ENCODE measurements at regions not wholly inside any gene's neighbourhood (a gene's known extent, or its start where the extent isn't known, plus 50 kb on each side); places are given as distances from the start of the nearest gene placed in this dataset.
"Not testable (repeated sequence)": the region's sequence is repeated elsewhere in the genome, so short reads cannot be mapped to it uniquely, and the experiment has no call there.

DNA sequence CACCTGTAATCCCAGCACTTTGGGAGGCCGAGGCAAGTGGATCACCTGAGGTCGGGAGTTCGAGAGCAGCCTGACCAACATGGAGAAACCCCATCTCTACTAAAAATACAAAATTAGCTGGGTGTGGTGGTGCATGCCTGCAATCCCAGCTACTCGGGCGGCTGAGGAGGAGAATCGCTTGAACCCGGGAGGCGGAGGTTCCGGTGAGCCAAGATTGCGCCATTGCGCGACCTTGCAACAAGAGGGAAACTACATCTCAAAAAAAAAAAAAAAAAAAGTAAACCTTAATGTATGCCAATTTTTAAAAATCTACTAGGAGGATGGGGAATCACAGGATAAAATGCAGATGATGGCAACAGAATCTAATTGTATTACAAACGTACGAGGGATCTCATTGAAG is 95.5 kb upstream of the SIRPA start:
- not testable (repeated sequence) for DNase-seq; H3K36me3 ChIP-seq (ENCODE audit: control insufficient read depth in 3 of 3, insufficient read depth in 2 of 3, low read depth in 1 of 3, low read length in 3 of 3); H3K9me3 ChIP-seq (ENCODE audit: control insufficient read depth in 2 of 2, insufficient read depth in 1 of 2, low read depth in 1 of 2, low read length in 1 of 2); FAIRE-seq; H3K27me3 ChIP-seq (ENCODE audit: control insufficient read depth in 3 of 3, insufficient read depth in 3 of 3, low read length in 3 of 3); H3K4me3 ChIP-seq (ENCODE audit: low read depth in 1 of 3, low read length in 3 of 3); H3K27ac ChIP-seq (ENCODE audit: low read depth in 1 of 3, low read length in 2 of 3)
- 82 to 89% (median 86%) methylated on average over 14 of the region's 14 CpGs for WGBS, 3 donors
- peaks cover 0 to 11% (median 0%) of the 10 kb centered on the region in 3 donors for H3K4me1 ChIP-seq (ENCODE audit: control insufficient read depth in 3 of 3, insufficient read depth in 2 of 3, low read depth in 1 of 3, low read length in 2 of 3)

DNA sequence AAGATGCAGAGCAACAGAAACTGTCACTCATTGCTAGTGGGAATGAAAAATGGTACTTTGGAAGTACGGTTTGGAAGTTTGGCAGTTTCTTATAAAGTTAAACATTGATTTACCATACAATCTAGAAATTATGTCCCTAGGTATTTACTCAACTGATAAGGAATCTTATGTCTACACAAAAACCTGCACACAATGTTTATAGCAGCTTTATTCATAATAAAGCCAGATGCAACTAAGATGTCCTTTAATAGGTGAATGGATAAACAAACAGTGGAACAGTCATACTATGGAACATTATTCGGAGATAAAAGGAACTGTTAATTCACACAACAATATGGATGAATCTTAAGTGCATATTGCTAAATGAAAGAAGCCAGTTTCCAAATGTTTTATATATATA is 96.2 kb upstream of the SIRPA start:
- FAIRE-seq: no peak

DNA sequence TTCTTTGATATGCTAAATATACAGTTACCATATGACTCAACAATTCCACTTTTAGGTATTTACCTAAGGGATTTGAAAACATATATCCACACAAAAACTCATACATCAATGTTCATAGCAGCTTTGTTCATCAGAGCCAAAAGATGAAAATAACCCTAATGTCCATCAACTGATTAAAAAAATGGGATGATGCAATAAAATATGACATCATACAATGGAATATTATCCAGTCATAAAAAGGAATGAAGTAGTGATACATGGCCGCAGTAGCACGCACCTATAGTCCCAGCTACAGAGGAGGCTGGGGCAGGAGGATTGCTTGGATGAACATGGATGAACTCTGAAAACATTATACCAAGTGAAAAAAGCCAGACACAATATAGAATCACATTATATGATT is 101.4 kb upstream of the SIRPA start:
- no peaks in the 10 kb centered on the region for H3K27me3 ChIP-seq (ENCODE audit: control insufficient read depth in 3 of 3, insufficient read depth in 3 of 3, low read length in 3 of 3)
- DNase-seq (no peak), FAIRE-seq (no peak)
- no peak overlapping the region for H3K4me3 ChIP-seq (ENCODE audit: low read depth in 1 of 3, low read length in 3 of 3)
- no peaks in the 10 kb centered on the region for H3K9me3 ChIP-seq (ENCODE audit: control insufficient read depth in 2 of 2, insufficient read depth in 1 of 2, low read depth in 1 of 2, low read length in 1 of 2)
- WGBS, 3 donors: 89 to 97% (median 90%) methylated on average over 2 of the region's 2 CpGs
- H3K4me1 ChIP-seq (ENCODE audit: control insufficient read depth in 3 of 3, insufficient read depth in 2 of 3, low read depth in 1 of 3, low read length in 2 of 3): no peaks in the 10 kb centered on the region
- H3K36me3 ChIP-seq (ENCODE audit: control insufficient read depth in 3 of 3, insufficient read depth in 2 of 3, low read depth in 1 of 3, low read length in 3 of 3): no peaks in the 10 kb centered on the region
- no peak overlapping the region for H3K27ac ChIP-seq (ENCODE audit: low read depth in 1 of 3, low read length in 2 of 3)

More for the DNA sequence above, 96.2 kb upstream of the SIRPA start:
- H3K27ac ChIP-seq (ENCODE audit: low read depth in 1 of 3, low read length in 2 of 3): no peak overlapping the region
- H3K27me3 ChIP-seq (ENCODE audit: control insufficient read depth in 3 of 3, insufficient read depth in 3 of 3, low read length in 3 of 3): peaks cover 0 to 3% (median 0%) of the 10 kb centered on the region in 3 donors
- peaks cover 0 to 9% (median 0%) of the 10 kb centered on the region in 3 donors for H3K4me1 ChIP-seq (ENCODE audit: control insufficient read depth in 3 of 3, insufficient read depth in 2 of 3, low read depth in 1 of 3, low read length in 2 of 3)
- 11 to 55% (median 29%) methylated on average over 2 of the region's 2 CpGs for WGBS, 3 donors
- no peak overlapping the region for H3K4me3 ChIP-seq (ENCODE audit: low read depth in 1 of 3, low read length in 3 of 3)
- DNase-seq: no peak
- no peaks in the 10 kb centered on the region for H3K36me3 ChIP-seq (ENCODE audit: control insufficient read depth in 3 of 3, insufficient read depth in 2 of 3, low read depth in 1 of 3, low read length in 3 of 3)
- no peaks in the 10 kb centered on the region for H3K9me3 ChIP-seq (ENCODE audit: control insufficient read depth in 2 of 2, insufficient read depth in 1 of 2, low read depth in 1 of 2, low read length in 1 of 2)

DNA sequence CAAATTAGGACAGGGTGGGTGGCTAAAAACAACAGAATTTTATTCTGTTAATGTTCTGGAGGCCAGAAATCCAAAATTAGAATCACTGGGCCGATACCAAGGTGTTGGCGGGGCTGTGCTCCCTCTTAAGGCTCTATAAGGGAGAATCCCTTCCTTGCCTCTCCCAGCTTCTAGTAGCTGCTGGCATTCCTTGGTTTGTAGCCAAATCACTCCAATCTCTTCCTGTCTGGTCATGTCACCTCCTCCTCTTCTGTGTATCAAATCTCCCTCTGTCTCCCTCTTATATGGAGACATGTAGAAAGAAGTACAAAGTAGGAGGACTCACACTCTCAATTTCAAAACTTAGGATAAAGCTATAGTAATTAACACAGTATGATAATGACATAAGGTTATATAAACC is 102.9 kb upstream of the SIRPA start:
- no peak overlapping the region for H3K27ac ChIP-seq (ENCODE audit: low read depth in 1 of 3, low read length in 2 of 3)
- H3K4me1 ChIP-seq (ENCODE audit: control insufficient read depth in 3 of 3, insufficient read depth in 2 of 3, low read depth in 1 of 3, low read length in 2 of 3): no peaks in the 10 kb centered on the region
- no peak overlapping the region for H3K4me3 ChIP-seq (ENCODE audit: low read depth in 1 of 3, low read length in 3 of 3)
- FAIRE-seq: no peak
- H3K27me3 ChIP-seq (ENCODE audit: control insufficient read depth in 3 of 3, insufficient read depth in 3 of 3, low read length in 3 of 3): no peaks in the 10 kb centered on the region
- H3K36me3 ChIP-seq (ENCODE audit: control insufficient read depth in 3 of 3, insufficient read depth in 2 of 3, low read depth in 1 of 3, low read length in 3 of 3): no peaks in the 10 kb centered on the region
- WGBS, 3 donors: 81 to 95% (median 82%) methylated on average over 2 of the region's 2 CpGs
- H3K9me3 ChIP-seq (ENCODE audit: control insufficient read depth in 2 of 2, insufficient read depth in 1 of 2, low read depth in 1 of 2, low read length in 1 of 2): no peaks in the 10 kb centered on the region
- no peak for DNase-seq

DNA sequence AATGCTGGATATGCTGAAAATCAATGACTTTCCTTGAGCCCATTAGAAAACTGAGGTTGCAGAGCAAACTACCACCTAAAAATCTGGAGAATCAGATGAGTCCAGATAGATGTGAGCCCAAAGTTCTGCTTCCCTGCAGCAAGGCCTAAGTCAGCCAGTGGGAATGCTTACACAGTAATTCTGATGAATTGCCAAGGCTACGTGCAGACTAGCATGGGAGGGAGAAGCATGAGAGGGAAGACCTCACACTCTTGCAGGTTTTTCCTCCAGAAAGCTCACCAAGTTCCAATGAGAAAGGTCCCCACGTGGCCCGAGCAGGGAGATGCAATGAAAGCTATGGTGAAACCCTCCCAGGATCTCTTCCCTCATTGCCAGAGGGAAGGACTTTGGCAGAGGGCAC is 104.8 kb upstream of the SIRPA start:
- FAIRE-seq (no peak), DNase-seq (peak in 1 of 2 donors; percentile 8)

DNA sequence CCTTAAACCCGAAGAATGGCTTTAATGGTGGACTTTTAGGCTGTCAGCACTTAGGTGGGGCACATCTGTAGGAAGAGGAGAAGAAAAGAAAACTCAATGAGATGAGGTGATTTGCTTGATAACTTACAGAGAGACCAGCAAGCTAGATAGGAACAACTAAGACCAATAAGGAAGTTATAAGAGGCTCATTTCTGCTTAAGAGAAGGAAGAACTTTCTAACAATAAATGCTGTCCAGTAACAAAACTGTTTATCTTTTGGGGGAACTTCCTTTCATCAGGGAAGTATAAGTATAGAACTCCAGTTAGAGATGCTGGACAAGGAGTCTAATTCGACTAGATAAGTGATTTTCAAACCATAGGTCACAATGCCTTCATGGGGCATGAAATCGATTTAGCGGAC is 107.2 kb upstream of the SIRPA start:
- WGBS, 3 donors: 76 to 78% (median 77%) methylated on average over 4 of the region's 4 CpGs
- no peak for DNase-seq
- no peak for FAIRE-seq
- H3K27me3 ChIP-seq (ENCODE audit: control insufficient read depth in 3 of 3, insufficient read depth in 3 of 3, low read length in 3 of 3): no peaks in the 10 kb centered on the region
- no peak overlapping the region for H3K27ac ChIP-seq (ENCODE audit: low read depth in 1 of 3, low read length in 2 of 3)
- no peaks in the 10 kb centered on the region for H3K9me3 ChIP-seq (ENCODE audit: control insufficient read depth in 2 of 2, insufficient read depth in 1 of 2, low read depth in 1 of 2, low read length in 1 of 2)
- H3K4me3 ChIP-seq (ENCODE audit: low read depth in 1 of 3, low read length in 3 of 3): no peak overlapping the region
- H3K4me1 ChIP-seq (ENCODE audit: control insufficient read depth in 3 of 3, insufficient read depth in 2 of 3, low read depth in 1 of 3, low read length in 2 of 3): no peaks in the 10 kb centered on the region
- no peaks in the 10 kb centered on the region for H3K36me3 ChIP-seq (ENCODE audit: control insufficient read depth in 3 of 3, insufficient read depth in 2 of 3, low read depth in 1 of 3, low read length in 3 of 3)

More for the DNA sequence above, 104.8 kb upstream of the SIRPA start:
- Histone ChIP-seq H3K27me3 (ENCODE audit: control insufficient read depth in 3 of 3, insufficient read depth in 3 of 3, low read length in 3 of 3) (no peaks in the 10 kb centered on the region), H3K9me3 (ENCODE audit: control insufficient read depth in 2 of 2, insufficient read depth in 1 of 2, low read depth in 1 of 2, low read length in 1 of 2) (no peaks in the 10 kb centered on the region), H3K27ac (ENCODE audit: low read depth in 1 of 3, low read length in 2 of 3) (no peak overlapping the region), H3K4me3 (ENCODE audit: low read depth in 1 of 3, low read length in 3 of 3) (no peak overlapping the region), H3K36me3 (ENCODE audit: control insufficient read depth in 3 of 3, insufficient read depth in 2 of 3, low read depth in 1 of 3, low read length in 3 of 3) (no peaks in the 10 kb centered on the region), H3K4me1 (ENCODE audit: control insufficient read depth in 3 of 3, insufficient read depth in 2 of 3, low read depth in 1 of 3, low read length in 2 of 3) (no peaks in the 10 kb centered on the region)
- whole genome bisulfite sequencing, 3 donors: 44 to 56% (median 55%) methylated on average over 3 of the region's 3 CpGs

DNA sequence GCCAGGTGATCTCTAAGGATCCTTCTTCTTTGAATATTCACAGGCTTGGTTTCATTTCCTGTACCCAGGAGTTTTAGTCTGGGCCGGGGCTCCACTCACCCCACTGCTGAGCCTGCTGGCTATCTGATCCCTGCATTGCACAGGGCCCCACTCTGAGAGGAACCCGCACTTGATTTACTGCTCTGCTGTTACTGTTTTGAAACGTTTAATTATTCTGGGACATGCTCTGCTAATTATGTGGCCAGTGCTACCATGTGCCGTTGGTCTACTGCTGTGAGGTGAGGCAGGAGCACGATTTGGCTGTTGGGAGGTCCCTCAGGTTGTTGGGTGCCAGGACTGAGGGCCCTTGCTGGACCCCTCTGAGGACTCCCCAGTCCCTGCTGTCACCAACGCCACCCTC is 108.7 kb upstream of the SIRPA start:
- no peaks in the 10 kb centered on the region for H3K4me1 ChIP-seq (ENCODE audit: control insufficient read depth in 3 of 3, insufficient read depth in 2 of 3, low read depth in 1 of 3, low read length in 2 of 3)
- no peaks in the 10 kb centered on the region for H3K9me3 ChIP-seq (ENCODE audit: control insufficient read depth in 2 of 2, insufficient read depth in 1 of 2, low read depth in 1 of 2, low read length in 1 of 2)
- 41 to 66% (median 52%) methylated on average over 6 of the region's 6 CpGs for WGBS, 3 donors
- no peaks in the 10 kb centered on the region for H3K36me3 ChIP-seq (ENCODE audit: control insufficient read depth in 3 of 3, insufficient read depth in 2 of 3, low read depth in 1 of 3, low read length in 3 of 3)
- H3K27ac ChIP-seq (ENCODE audit: low read depth in 1 of 3, low read length in 2 of 3): no peak overlapping the region
- H3K27me3 ChIP-seq (ENCODE audit: control insufficient read depth in 3 of 3, insufficient read depth in 3 of 3, low read length in 3 of 3): no peaks in the 10 kb centered on the region
- no peak for FAIRE-seq
- DNase-seq: no peak
- H3K4me3 ChIP-seq (ENCODE audit: low read depth in 1 of 3, low read length in 3 of 3): no peak overlapping the region

DNA sequence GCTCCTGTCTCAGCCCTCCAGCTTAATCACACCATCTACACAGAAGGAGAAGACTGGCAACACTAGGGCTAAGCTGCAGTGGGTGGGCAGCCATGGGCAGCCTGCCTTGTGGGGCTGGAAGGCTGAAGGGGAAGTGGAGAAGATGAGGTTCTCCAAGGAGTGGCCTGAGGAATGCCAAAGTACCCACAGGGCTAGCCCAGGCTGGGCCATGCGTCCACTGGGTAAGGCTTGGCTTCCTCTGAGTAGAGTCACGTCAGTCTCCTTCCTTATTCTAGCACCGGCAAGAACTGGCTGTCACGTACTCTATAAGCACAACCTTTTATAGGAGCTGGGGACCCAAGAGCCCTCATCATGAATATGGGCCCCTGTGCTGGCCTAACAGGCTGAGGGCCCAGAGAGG is 110.6 kb upstream of the SIRPA start:
- WGBS, 3 donors: 83 to 91% (median 85%) methylated on average over 4 of the region's 4 CpGs
- no peaks in the 10 kb centered on the region for H3K27me3 ChIP-seq (ENCODE audit: control insufficient read depth in 3 of 3, insufficient read depth in 3 of 3, low read length in 3 of 3)
- no peaks in the 10 kb centered on the region for H3K36me3 ChIP-seq (ENCODE audit: control insufficient read depth in 3 of 3, insufficient read depth in 2 of 3, low read depth in 1 of 3, low read length in 3 of 3)
- no peak for DNase-seq
- H3K27ac ChIP-seq (ENCODE audit: low read depth in 1 of 3, low read length in 2 of 3): no peak overlapping the region
- H3K4me3 ChIP-seq (ENCODE audit: low read depth in 1 of 3, low read length in 3 of 3): no peak overlapping the region
- no peaks in the 10 kb centered on the region for H3K4me1 ChIP-seq (ENCODE audit: control insufficient read depth in 3 of 3, insufficient read depth in 2 of 3, low read depth in 1 of 3, low read length in 2 of 3)
- no peaks in the 10 kb centered on the region for H3K9me3 ChIP-seq (ENCODE audit: control insufficient read depth in 2 of 2, insufficient read depth in 1 of 2, low read depth in 1 of 2, low read length in 1 of 2)
- FAIRE-seq: no peak

DNA sequence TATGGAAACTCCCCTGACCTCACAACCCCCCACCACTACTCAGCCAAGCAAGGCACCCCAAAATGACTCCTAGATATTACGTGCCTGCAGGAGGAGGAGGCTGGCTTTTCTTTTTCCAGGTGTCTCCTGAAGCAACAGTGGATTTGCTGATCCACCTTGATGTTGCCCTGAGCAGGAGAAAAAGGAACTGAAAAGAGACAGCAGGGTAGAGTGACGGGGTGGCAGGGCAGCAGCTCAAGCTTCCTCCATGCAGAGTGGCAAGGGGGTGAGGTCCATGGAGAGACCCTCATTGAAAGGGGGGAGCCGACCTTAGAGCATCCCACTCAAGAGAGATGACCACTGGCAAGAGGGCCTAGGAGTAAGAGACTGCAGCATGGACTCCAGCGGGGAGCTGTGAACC is 112.0 kb upstream of the SIRPA start:
- Histone ChIP-seq H3K9me3 (ENCODE audit: control insufficient read depth in 2 of 2, insufficient read depth in 1 of 2, low read depth in 1 of 2, low read length in 1 of 2) (no peaks in the 10 kb centered on the region), H3K36me3 (ENCODE audit: control insufficient read depth in 3 of 3, insufficient read depth in 2 of 3, low read depth in 1 of 3, low read length in 3 of 3) (peaks cover 0 to 2% (median 0%) of the 10 kb centered on the region in 3 donors), H3K4me1 (ENCODE audit: control insufficient read depth in 3 of 3, insufficient read depth in 2 of 3, low read depth in 1 of 3, low read length in 2 of 3) (no peaks in the 10 kb centered on the region), H3K27me3 (ENCODE audit: control insufficient read depth in 3 of 3, insufficient read depth in 3 of 3, low read length in 3 of 3) (no peaks in the 10 kb centered on the region), H3K27ac (ENCODE audit: low read depth in 1 of 3, low read length in 2 of 3) (no peak overlapping the region), H3K4me3 (ENCODE audit: low read depth in 1 of 3, low read length in 3 of 3) (no peak overlapping the region)
- DNase-seq (no peak), FAIRE-seq (no peak)
- 78 to 81% (median 78%) methylated on average over 4 of the region's 4 CpGs for WGBS, 3 donors

Measured in small intestine (tissue), 7 donors.